Astrocyte (in vitro differentiated cells and primary cell): ENCODE measurements at regions not wholly inside any gene's neighbourhood (a gene's known extent, or its start where the extent isn't known, plus 50 kb on each side); places are given as distances from the start of the nearest gene placed in this dataset.

ENCODE experiments used
- DNase-seq: peaks from one replicate; pipeline ENCODE4 v3.0.0-alpha.2; 2010; ENCODE audit warnings: low read depth
- FAIRE-seq: peaks from 2 replicates; lab custom pipeline; 2011; peaks lifted over from hg19 to GRCh38; lab: Jason Lieb, UNC
- H2AFZ ChIP-seq: 2 replicates; pipeline ENCODE4 v1.6.0; 2012; ENCODE audit warnings: low read depth, low read length, inconsistent platforms
- H3K27ac ChIP-seq: 2 replicates; pipeline ENCODE4 v1.5.1; 2011; ENCODE audit warnings: low read depth, low read length, inconsistent platforms
- H3K27me3 ChIP-seq: 2 replicates; pipeline ENCODE4 v1.6.0; 2011; ENCODE audit warnings: low read length, inconsistent platforms; ENCODE audit not compliant: insufficient read depth
- H3K36me3 ChIP-seq: 2 replicates; pipeline ENCODE4 v1.5.1; 2011; ENCODE audit warnings: low read length, inconsistent platforms; ENCODE audit not compliant: insufficient read depth
- H3K4me1 ChIP-seq: 2 replicates; pipeline ENCODE4 v1.5.1; 2011; ENCODE audit warnings: low read length, inconsistent platforms; ENCODE audit not compliant: insufficient read depth
- H3K4me2 ChIP-seq: 2 replicates; pipeline ENCODE4 v1.6.0; 2012; ENCODE audit warnings: low read length, inconsistent platforms
- H3K4me3 ChIP-seq: 2 replicates; pipeline ENCODE4 v1.5.1; 2011; ENCODE audit warnings: low read depth, mild to moderate bottlenecking, low read length, inconsistent platforms; ENCODE audit not compliant: insufficient read depth
- H3K79me2 ChIP-seq: 2 replicates; pipeline ENCODE4 v1.6.0; 2012; ENCODE audit warnings: mild to moderate bottlenecking, low read length, inconsistent platforms; ENCODE audit not compliant: insufficient read depth
- H3K9ac ChIP-seq: 2 replicates; pipeline ENCODE4 v1.6.0; 2012; ENCODE audit warnings: mild to moderate bottlenecking, low read length, inconsistent platforms
- H3K9me3 ChIP-seq: 2 replicates; pipeline ENCODE4 v1.5.1; 2012; ENCODE audit warnings: low read depth, mild to moderate bottlenecking, low read length, inconsistent platforms; ENCODE audit not compliant: insufficient read depth
- H4K20me1 ChIP-seq: 2 replicates; pipeline ENCODE4 v1.6.0; 2012; ENCODE audit warnings: low read length, inconsistent platforms; ENCODE audit not compliant: insufficient read depth
- H3K27ac Mint-ChIP-seq: one replicate; pipeline ENCODE4 v1.8.0; 2021; ENCODE audit warnings: mild to moderate bottlenecking, mixed read lengths; ENCODE audit not compliant: unreplicated experiment
- H3K27me3 Mint-ChIP-seq: one replicate; pipeline ENCODE4 v1.8.0; 2021; ENCODE audit warnings: low read depth, mixed read lengths; ENCODE audit not compliant: unreplicated experiment
- H3K36me3 Mint-ChIP-seq: one replicate; pipeline ENCODE4 v1.8.0; 2021; ENCODE audit warnings: low read depth, mixed read lengths; ENCODE audit not compliant: unreplicated experiment
- H3K4me1 Mint-ChIP-seq: one replicate; pipeline ENCODE4 v1.8.0; 2021; ENCODE audit warnings: low read depth, mixed read lengths; ENCODE audit not compliant: unreplicated experiment
- H3K4me3 Mint-ChIP-seq: one replicate; pipeline ENCODE4 v1.8.0; 2021; ENCODE audit warnings: mild to moderate bottlenecking, moderate library complexity, mixed read lengths; ENCODE audit not compliant: unreplicated experiment
- H3K9me3 Mint-ChIP-seq: one replicate; pipeline ENCODE4 v1.8.0; 2021; ENCODE audit warnings: mild to moderate bottlenecking, mixed read lengths; ENCODE audit not compliant: unreplicated experiment
- CTCF ChIP-seq: IDR thresholded peaks from 2 replicates; pipeline ENCODE4 v1.5.1; 2011; ENCODE audit warnings: low read depth, mild to moderate bottlenecking, inconsistent platforms, low read length, moderate library complexity; ENCODE audit not compliant: insufficient read depth
- EZH2 ChIP-seq: IDR thresholded peaks from 2 replicates; pipeline ENCODE4 v1.6.1; 2012; ENCODE audit warnings: mild to moderate bottlenecking, low read length, inconsistent platforms; ENCODE audit not compliant: insufficient read depth

- H3K4me1 ChIP-seq = no peaks in the 10 kb centered on the region
- no peaks in the 10 kb centered on the region for H3K4me1 Mint-ChIP-seq
Observed at GRCh38 chr5:74454263-74455030, 186.1 kb downstream of the ENC1 start.

GRCh38 chr5:74452856-74453255 is 187.7 kb downstream of the ENC1 start:
- Histone ChIP-seq H3K79me2 (no peaks in the 10 kb centered on the region), H4K20me1 (no peaks in the 10 kb centered on the region), H3K27ac (no peak overlapping the region), H3K9me3 (no peaks in the 10 kb centered on the region), H3K36me3 (no peaks in the 10 kb centered on the region), H3K4me2 (no peak overlapping the region), H3K9ac (no peak overlapping the region), H2AFZ (no peak overlapping the region), H3K4me3 (no peak overlapping the region), H3K4me1 (no peaks in the 10 kb centered on the region), H3K27me3 (no peaks in the 10 kb centered on the region)
- Mint-ChIP-seq H3K36me3 (peaks cover 4% of the 10 kb centered on the region), H3K4me1 (no peaks in the 10 kb centered on the region), H3K27me3 (no peaks in the 10 kb centered on the region), H3K27ac (no peak overlapping the region), H3K9me3 (no peaks in the 10 kb centered on the region), H3K4me3 (no peak overlapping the region)
- FAIRE-seq (no peak), DNase-seq (no peak)
- no peak for TF ChIP-seq EZH2
- TF ChIP-seq CTCF = no peak

More at GRCh38 chr5:74454263-74455030, 186.1 kb downstream of the ENC1 start:
- no peak overlapping the region for H3K4me3 Mint-ChIP-seq
- H3K27ac ChIP-seq = no peak overlapping the region
- no peak overlapping the region for H3K4me2 ChIP-seq
- no peaks in the 10 kb centered on the region for H3K36me3 ChIP-seq
- H3K79me2 ChIP-seq = no peaks in the 10 kb centered on the region
- FAIRE-seq = no peak
- H3K36me3 Mint-ChIP-seq = peaks cover 2% of the 10 kb centered on the region
- no peak overlapping the region for H3K27ac Mint-ChIP-seq
- H3K27me3 ChIP-seq = no peaks in the 10 kb centered on the region
- no peak overlapping the region for H2AFZ ChIP-seq
- DNase-seq = no peak
- H4K20me1 ChIP-seq = no peaks in the 10 kb centered on the region
- peaks cover 3% of the 10 kb centered on the region for H3K27me3 Mint-ChIP-seq
- no peak overlapping the region for H3K4me3 ChIP-seq
- H3K9me3 ChIP-seq = no peaks in the 10 kb centered on the region
- TF ChIP-seq CTCF (no peak), EZH2 (no peak)
- H3K9me3 Mint-ChIP-seq = peaks cover 2% of the 10 kb centered on the region
- H3K9ac ChIP-seq = no peak overlapping the region

GRCh38 chr5:74450095-74450494 is 190.4 kb downstream of the ENC1 start:
- TF ChIP-seq CTCF (no peak), EZH2 (no peak)
- no peak overlapping the region for H3K27ac Mint-ChIP-seq
- no peak overlapping the region for H3K4me2 ChIP-seq
- H3K4me1 ChIP-seq = no peaks in the 10 kb centered on the region
- no peaks in the 10 kb centered on the region for H3K9me3 Mint-ChIP-seq
- H3K4me1 Mint-ChIP-seq = no peaks in the 10 kb centered on the region
- peaks cover 1% of the 10 kb centered on the region for H3K36me3 Mint-ChIP-seq
- no peak overlapping the region for H3K4me3 Mint-ChIP-seq
- FAIRE-seq (no peak), DNase-seq (no peak)
- no peak overlapping the region for H3K4me3 ChIP-seq
- H2AFZ ChIP-seq = peak overlapping the region; percentile 5
- H3K36me3 ChIP-seq = no peaks in the 10 kb centered on the region
- no peaks in the 10 kb centered on the region for H3K27me3 Mint-ChIP-seq
- no peaks in the 10 kb centered on the region for H3K79me2 ChIP-seq
- no peak overlapping the region for H3K27ac ChIP-seq
- no peaks in the 10 kb centered on the region for H3K27me3 ChIP-seq
- no peaks in the 10 kb centered on the region for H4K20me1 ChIP-seq
- no peak overlapping the region for H3K9ac ChIP-seq
- H3K9me3 ChIP-seq = no peaks in the 10 kb centered on the region
